GM19463 (cell line): ENCODE measurements at regions not wholly inside any gene's neighbourhood (a gene's known extent, or its start where the extent isn't known, plus 50 kb on each side); places are given as distances from the start of the nearest gene placed in this dataset.
A peak's percentile ranks its signal among the peaks of the same experiment; 100 is the strongest.
"Not testable (repeated sequence)": the region's sequence is repeated elsewhere in the genome, so short reads cannot be mapped to it uniquely, and the experiment has no call there.

Experiments
- ATAC-seq: cut with Tn5 transposase; IDR thresholded peaks from one replicate; pipeline ENCODE4 v1.9.1; 2021; ENCODE audit warnings: mild to moderate bottlenecking, moderate library complexity; ENCODE audit not compliant: unreplicated experiment

GRCh38 chr4:169342906-169343564 lies 72.3 kb upstream of the SH3RF1 start:
- no peak for ATAC-seq

- ATAC-seq, result no peak
These were observed 71.6 kb upstream of the SH3RF1 start for GRCh38 chr4:169342159-169342860.

- peak; percentile 70 for ATAC-seq
These were observed 70.7 kb upstream of the SH3RF1 start for GRCh38 chr4:169341490-169341889.

- peak; percentile 12 for ATAC-seq
These were observed 70.1 kb upstream of the SH3RF1 start for GRCh38 chr4:169340834-169341233.

- ATAC-seq, result no peak
These were observed 67.5 kb upstream of the SH3RF1 start for GRCh38 chr4:169338241-169338640.

- ATAC-seq, result no peak
These were observed 66.8 kb upstream of the SH3RF1 start for GRCh38 chr4:169337510-169337909.

- no peak for ATAC-seq
These were observed 64.6 kb upstream of the SH3RF1 start for GRCh38 chr4:169335331-169335730.

- no peak for ATAC-seq
These were observed 63.6 kb upstream of the SH3RF1 start for GRCh38 chr4:169334335-169334734.

- ATAC-seq, result no peak
These were observed 62.5 kb upstream of the SH3RF1 start for GRCh38 chr4:169333265-169333664.

GRCh38 chr4:169332583-169332982 lies 61.8 kb upstream of the SH3RF1 start:
- ATAC-seq, result no peak

GRCh38 chr4:169330811-169331210 lies 60.1 kb upstream of the SH3RF1 start:
- no peak for ATAC-seq

- no peak for ATAC-seq
These were observed 59.3 kb upstream of the SH3RF1 start for GRCh38 chr4:169330095-169330494.

- ATAC-seq, result no peak
These were observed 57.2 kb upstream of the SH3RF1 start for GRCh38 chr4:169327951-169328350.

GRCh38 chr4:169323925-169324324 lies 53.2 kb upstream of the SH3RF1 start:
- not testable (repeated sequence) for ATAC-seq

GRCh38 chr4:169322833-169323232 lies 52.1 kb upstream of the SH3RF1 start:
- not testable (repeated sequence) for ATAC-seq
